ENCODE measurements at regions not wholly inside any gene's neighbourhood (a gene's known extent, or its start where the extent isn't known, plus 50 kb on each side); places are given as distances from the start of the nearest gene placed in this dataset.

GRCh38 chr11:109150581-109150980 is 271.4 kb upstream of the C11orf87 start:
- Histone ChIP-seq H3K4ac (ENCODE audit: low read depth, low read length) (no peak overlapping the region), H3K14ac (ENCODE audit: low read length) (no peak overlapping the region), H3K9me3 (ENCODE audit: insufficient read depth, low read depth, low read length) (no peaks in the 10 kb centered on the region), H3K18ac (ENCODE audit: low read length) (no peak overlapping the region), H3K9ac (ENCODE audit: low read length) (no peak overlapping the region), H3K4me3 (ENCODE audit: low read depth, low read length) (no peak overlapping the region), H2BK12ac (ENCODE audit: low read length) (no peak overlapping the region), H4K8ac (ENCODE audit: low read depth, low read length) (no peak overlapping the region), H2AK5ac (ENCODE audit: low read length) (no peak overlapping the region), H3K4me1 (ENCODE audit: control insufficient read depth in 1 of 2, insufficient read depth in 2 of 2, low read length in 2 of 2) (no peaks in the 10 kb centered on the region), H3K27me3 (ENCODE audit: insufficient read depth, low read length) (no peaks in the 10 kb centered on the region), H3K36me3 (ENCODE audit: control insufficient read depth in 1 of 2, insufficient read depth in 2 of 2, low read length in 2 of 2) (no peaks in the 10 kb centered on the region), H3K79me2 (ENCODE audit: control insufficient read depth, insufficient read depth, low read length, poor library complexity) (no peaks in the 10 kb centered on the region), H3K23ac (ENCODE audit: low read length) (no peak overlapping the region), H4K12ac (ENCODE audit: low read depth, low read length) (no peak overlapping the region), H3K27ac (ENCODE audit: low read depth, low read length) (no peak overlapping the region), H2BK5ac (ENCODE audit: low read depth, low read length, poor library complexity) (no peak overlapping the region), H2AFZ (ENCODE audit: insufficient read depth, low read length, poor library complexity) (no peak overlapping the region), H4K91ac (ENCODE audit: low read depth, low read length) (no peak overlapping the region), H3K4me2 (ENCODE audit: low read length) (no peak overlapping the region), H3K79me1 (ENCODE audit: low read length) (no peaks in the 10 kb centered on the region), H2BK120ac (ENCODE audit: insufficient read depth, low read length, poor library complexity) (no peak overlapping the region)
- no CpG with 5 or more reads among the region's 2 CpGs for WGBS (ENCODE audit: extremely low coverage, insufficient coverage, insufficient read length)
- no peak for DNase-seq

- no peak overlapping the region for H4K91ac ChIP-seq (ENCODE audit: low read depth, low read length)
Measured at GRCh38 chr11:109153836-109154235, 268.2 kb upstream of the C11orf87 start.

DNA sequence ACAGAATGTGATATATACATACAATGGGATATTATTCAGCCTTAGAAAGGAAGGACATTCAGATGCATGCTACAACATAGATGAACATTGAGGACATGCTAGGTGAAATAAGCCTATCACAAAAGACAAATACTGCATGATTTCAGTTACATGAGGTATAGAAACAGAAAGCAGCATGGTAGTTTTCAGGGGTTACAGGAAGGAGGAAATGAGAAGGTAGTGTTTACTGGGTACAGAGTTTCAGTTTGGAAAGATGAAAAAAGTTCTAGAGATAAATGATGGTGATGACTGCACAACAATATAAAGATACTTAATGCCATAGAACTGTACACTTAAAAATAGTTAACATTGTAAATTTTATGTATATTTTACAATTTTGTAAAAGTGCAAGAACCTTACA is 266.7 kb upstream of the C11orf87 start:
- Histone ChIP-seq H2AFZ (ENCODE audit: insufficient read depth, low read length, poor library complexity) (no peak overlapping the region), H3K79me1 (ENCODE audit: low read length) (no peaks in the 10 kb centered on the region), H3K4me1 (ENCODE audit: control insufficient read depth in 1 of 2, insufficient read depth in 2 of 2, low read length in 2 of 2) (no peaks in the 10 kb centered on the region), H3K4me2 (ENCODE audit: low read length) (no peak overlapping the region), H4K8ac (ENCODE audit: low read depth, low read length) (no peak overlapping the region), H4K91ac (ENCODE audit: low read depth, low read length) (no peak overlapping the region), H3K4ac (ENCODE audit: low read depth, low read length) (no peak overlapping the region), H3K36me3 (ENCODE audit: control insufficient read depth in 1 of 2, insufficient read depth in 2 of 2, low read length in 2 of 2) (no peaks in the 10 kb centered on the region), H3K9me3 (ENCODE audit: insufficient read depth, low read depth, low read length) (peaks cover 2% of the 10 kb centered on the region), H3K14ac (ENCODE audit: low read length) (no peak overlapping the region), H3K79me2 (ENCODE audit: control insufficient read depth, insufficient read depth, low read length, poor library complexity) (no peaks in the 10 kb centered on the region), H2BK120ac (ENCODE audit: insufficient read depth, low read length, poor library complexity) (no peak overlapping the region), H3K18ac (ENCODE audit: low read length) (no peak overlapping the region), H4K12ac (ENCODE audit: low read depth, low read length) (no peak overlapping the region), H3K4me3 (ENCODE audit: low read depth, low read length) (no peak overlapping the region), H2BK12ac (ENCODE audit: low read length) (no peak overlapping the region), H3K27me3 (ENCODE audit: insufficient read depth, low read length) (no peaks in the 10 kb centered on the region), H3K9ac (ENCODE audit: low read length) (no peak overlapping the region), H3K23ac (ENCODE audit: low read length) (no peak overlapping the region), H2AK5ac (ENCODE audit: low read length) (no peak overlapping the region), H3K27ac (ENCODE audit: low read depth, low read length) (no peak overlapping the region), H2BK5ac (ENCODE audit: low read depth, low read length, poor library complexity) (no peak overlapping the region)
- DNase-seq: no peak

More at GRCh38 chr11:109153836-109154235, 268.2 kb upstream of the C11orf87 start:
- Histone ChIP-seq H3K36me3 (ENCODE audit: control insufficient read depth in 1 of 2, insufficient read depth in 2 of 2, low read length in 2 of 2) (no peaks in the 10 kb centered on the region), H2BK5ac (ENCODE audit: low read depth, low read length, poor library complexity) (no peak overlapping the region), H4K8ac (ENCODE audit: low read depth, low read length) (no peak overlapping the region), H3K4me2 (ENCODE audit: low read length) (no peak overlapping the region), H3K4me1 (ENCODE audit: control insufficient read depth in 1 of 2, insufficient read depth in 2 of 2, low read length in 2 of 2) (no peaks in the 10 kb centered on the region), H3K79me1 (ENCODE audit: low read length) (no peaks in the 10 kb centered on the region), H3K27ac (ENCODE audit: low read depth, low read length) (no peak overlapping the region), H2AFZ (ENCODE audit: insufficient read depth, low read length, poor library complexity) (no peak overlapping the region), H3K4ac (ENCODE audit: low read depth, low read length) (no peak overlapping the region), H2AK5ac (ENCODE audit: low read length) (no peak overlapping the region), H3K4me3 (ENCODE audit: low read depth, low read length) (no peak overlapping the region), H3K14ac (ENCODE audit: low read length) (no peak overlapping the region), H3K23ac (ENCODE audit: low read length) (no peak overlapping the region), H2BK12ac (ENCODE audit: low read length) (no peak overlapping the region), H3K9me3 (ENCODE audit: insufficient read depth, low read depth, low read length) (no peaks in the 10 kb centered on the region), H3K18ac (ENCODE audit: low read length) (no peak overlapping the region), H3K9ac (ENCODE audit: low read length) (no peak overlapping the region), H3K79me2 (ENCODE audit: control insufficient read depth, insufficient read depth, low read length, poor library complexity) (no peaks in the 10 kb centered on the region), H3K27me3 (ENCODE audit: insufficient read depth, low read length) (no peaks in the 10 kb centered on the region), H4K12ac (ENCODE audit: low read depth, low read length) (no peak overlapping the region), H2BK120ac (ENCODE audit: insufficient read depth, low read length, poor library complexity) (no peak overlapping the region)
- no peak for DNase-seq

DNA sequence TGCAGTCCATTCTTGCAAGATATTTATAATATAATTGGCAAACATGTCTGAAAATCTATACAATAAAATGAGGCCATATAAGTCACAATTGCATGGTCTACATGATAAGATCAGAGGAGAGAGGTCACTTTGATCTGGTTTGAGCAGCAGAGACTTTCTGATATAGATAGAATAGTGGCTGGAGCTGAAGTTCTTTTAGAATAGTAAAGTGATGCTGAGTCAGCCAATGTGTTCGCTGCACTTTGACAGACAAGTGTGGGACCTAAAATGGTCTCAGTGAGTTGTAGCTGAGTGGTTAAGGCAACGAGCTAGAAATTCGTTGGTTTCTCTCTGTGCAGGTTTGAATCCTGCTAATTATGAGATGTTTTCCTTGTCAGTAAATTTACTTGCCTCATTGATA is 257.0 kb upstream of the C11orf87 start:
- Histone ChIP-seq H3K9me3 (ENCODE audit: insufficient read depth, low read depth, low read length) (peaks cover 1% of the 10 kb centered on the region), H3K79me1 (ENCODE audit: low read length) (no peaks in the 10 kb centered on the region), H2BK120ac (ENCODE audit: insufficient read depth, low read length, poor library complexity) (no peak overlapping the region), H3K27ac (ENCODE audit: low read depth, low read length) (no peak overlapping the region), H3K14ac (ENCODE audit: low read length) (no peak overlapping the region), H3K4me3 (ENCODE audit: low read depth, low read length) (no peak overlapping the region), H3K36me3 (ENCODE audit: control insufficient read depth in 1 of 2, insufficient read depth in 2 of 2, low read length in 2 of 2) (no peaks in the 10 kb centered on the region), H4K91ac (ENCODE audit: low read depth, low read length) (no peak overlapping the region), H4K8ac (ENCODE audit: low read depth, low read length) (no peak overlapping the region), H3K9ac (ENCODE audit: low read length) (no peak overlapping the region), H3K4me2 (ENCODE audit: low read length) (no peak overlapping the region), H2AFZ (ENCODE audit: insufficient read depth, low read length, poor library complexity) (no peak overlapping the region), H2AK5ac (ENCODE audit: low read length) (no peak overlapping the region), H3K27me3 (ENCODE audit: insufficient read depth, low read length) (no peaks in the 10 kb centered on the region), H3K18ac (ENCODE audit: low read length) (no peak overlapping the region), H2BK12ac (ENCODE audit: low read length) (no peak overlapping the region), H3K4me1 (ENCODE audit: control insufficient read depth in 1 of 2, insufficient read depth in 2 of 2, low read length in 2 of 2) (no peaks in the 10 kb centered on the region), H2BK5ac (ENCODE audit: low read depth, low read length, poor library complexity) (no peak overlapping the region), H3K23ac (ENCODE audit: low read length) (no peak overlapping the region), H3K79me2 (ENCODE audit: control insufficient read depth, insufficient read depth, low read length, poor library complexity) (no peaks in the 10 kb centered on the region), H3K4ac (ENCODE audit: low read depth, low read length) (no peak overlapping the region), H4K12ac (ENCODE audit: low read depth, low read length) (no peak overlapping the region)
- DNase-seq: no peak
- no CpG with 5 or more reads among the region's 3 CpGs for WGBS (ENCODE audit: extremely low coverage, insufficient coverage, insufficient read length)

- Histone ChIP-seq H3K4me1 (ENCODE audit: control insufficient read depth in 1 of 2, insufficient read depth in 2 of 2, low read length in 2 of 2) (no peaks in the 10 kb centered on the region), H3K79me1 (ENCODE audit: low read length) (no peaks in the 10 kb centered on the region), H4K12ac (ENCODE audit: low read depth, low read length) (no peak overlapping the region), H3K79me2 (ENCODE audit: control insufficient read depth, insufficient read depth, low read length, poor library complexity) (no peaks in the 10 kb centered on the region), H2BK5ac (ENCODE audit: low read depth, low read length, poor library complexity) (no peak overlapping the region), H3K27ac (ENCODE audit: low read depth, low read length) (no peak overlapping the region), H3K18ac (ENCODE audit: low read length) (no peak overlapping the region), H2AK5ac (ENCODE audit: low read length) (no peak overlapping the region), H3K4me2 (ENCODE audit: low read length) (no peak overlapping the region), H3K9me3 (ENCODE audit: insufficient read depth, low read depth, low read length) (peaks cover 1% of the 10 kb centered on the region), H2BK120ac (ENCODE audit: insufficient read depth, low read length, poor library complexity) (no peak overlapping the region), H3K27me3 (ENCODE audit: insufficient read depth, low read length) (no peaks in the 10 kb centered on the region), H3K4me3 (ENCODE audit: low read depth, low read length) (no peak overlapping the region), H3K4ac (ENCODE audit: low read depth, low read length) (no peak overlapping the region), H3K9ac (ENCODE audit: low read length) (no peak overlapping the region), H3K14ac (ENCODE audit: low read length) (no peak overlapping the region), H2AFZ (ENCODE audit: insufficient read depth, low read length, poor library complexity) (no peak overlapping the region), H4K8ac (ENCODE audit: low read depth, low read length) (no peak overlapping the region), H2BK12ac (ENCODE audit: low read length) (no peak overlapping the region), H3K36me3 (ENCODE audit: control insufficient read depth in 1 of 2, insufficient read depth in 2 of 2, low read length in 2 of 2) (no peaks in the 10 kb centered on the region), H3K23ac (ENCODE audit: low read length) (no peak overlapping the region), H4K91ac (ENCODE audit: low read depth, low read length) (no peak overlapping the region)
- no CpG with 5 or more reads among the region's 2 CpGs for WGBS (ENCODE audit: extremely low coverage, insufficient coverage, insufficient read length)
- DNase-seq: no peak
Measured at GRCh38 chr11:109166441-109166840, 255.5 kb upstream of the C11orf87 start.

Data from trophoblast cell (in vitro differentiated cells and primary cell).